ENCODE measurements at regions not wholly inside any gene's neighbourhood (a gene's known extent, or its start where the extent isn't known, plus 50 kb on each side); places are given as distances from the start of the nearest gene placed in this dataset.

GRCh38 chr12:34605510-34605887 lies 583.2 kb downstream of the ALG10 start:
- TF ChIP-seq HNRNPL (IDR thresholded peaks at IDR 0.05; ENCODE audit: low read depth, low read length) (no peak), CTCF (CRISPR knock-in tag; IDR thresholded peaks at IDR 0.05) (no peak), NR3C1 (CRISPR knock-in tag; IDR thresholded peaks at IDR 0.05) (no peak), ELF1 (CRISPR knock-in tag; IDR thresholded peaks at IDR 0.05) (no peak), SMARCC2 (IDR thresholded peaks at IDR 0.05) (no peak), HNRNPUL1 (IDR thresholded peaks at IDR 0.05; ENCODE audit: low read depth, low read length) (no peak)

Data from HepG2 (cell line).